HepG2 (cell line): ENCODE measurements at regions not wholly inside any gene's neighbourhood (a gene's known extent, or its start where the extent isn't known, plus 50 kb on each side); places are given as distances from the start of the nearest gene placed in this dataset.

Source experiments
- ATAC-seq: fragments of 200-7000 bp; cut with Tn5 transposase; 3 replicates; pipeline ENCODE4 v1.9.1; 2020; ENCODE audit warnings: mild to moderate bottlenecking, moderate library complexity
- BruUV-seq: library from RNA; stranded (reverse); fragments of 400-500 nt; replicated peaks from 2 replicates; lab custom pipeline; 2021; lab: Mats Ljungman, UMichigan
- CTCF ChIA-PET: fragments of 300-600 bp; formaldehyde crosslinking; extraction: SDS; loops from one replicate; lab custom pipeline; 2021; ENCODE audit warnings: low total read pairs, inconsistent platforms, low intra/inter-chr PET ratio; lab: Yijun Ruan, JAX
- POLR2A ChIA-PET: fragments of 350-600 bp; sonication (Branson Sonifier 250); formaldehyde crosslinking; loops from one replicate; lab custom pipeline; 2020; ENCODE audit warnings: antibody characterized with exemption, inconsistent platforms; lab: Yijun Ruan, JAX
- DNase-seq: peaks from one replicate; pipeline ENCODE4 v3.0.0-alpha.2; 2015; ENCODE audit warnings: low spot score
- FAIRE-seq: peaks from 3 replicates; lab custom pipeline; 2011; peaks lifted over from hg19 to GRCh38; lab: Jason Lieb, UNC
- H2AFZ ChIP-seq: one replicate; pipeline ENCODE4 v1.6.1; 2011; ENCODE audit warnings: low read length, inconsistent platforms
- H3K27ac ChIP-seq: fragments of 300-600 bp; 3 replicates; pipeline ENCODE4 v1.8.0; 2011; ENCODE audit warnings: mixed run types, mild to moderate bottlenecking, mixed read lengths, low read length, inconsistent platforms; ENCODE audit not compliant: insufficient read depth; ENCODE audit errors: extremely low read length
- H3K27me3 ChIP-seq, 2 experiments: fragments of 200-600 bp in 1 of 2; 2 replicates in 1 of 2; 3 replicates in 1 of 2; pipeline versions ENCODE4 v1.6.0 to v1.8.0; 2011; ENCODE audit warnings: low read length in 2 of 2, mild to moderate bottlenecking in 2 of 2, moderate library complexity in 2 of 2, inconsistent platforms in 1 of 2; ENCODE audit not compliant: insufficient read depth in 2 of 2, control insufficient read depth in 1 of 2
- H3K36me3 ChIP-seq, 2 experiments: fragments of 200-600 bp in 1 of 2; replicated peaks in 1 of 2; 2 replicates in 1 of 2; 3 replicates in 1 of 2; pipeline versions ENCODE4 v1.5.1 to v1.8.0; 2011; ENCODE audit warnings: low read length in 2 of 2, inconsistent platforms in 1 of 2; ENCODE audit not compliant: insufficient read depth in 2 of 2, control insufficient read depth in 1 of 2
- H3K4me1 ChIP-seq: 2 replicates; pipeline ENCODE4 v1.5.1; 2012; ENCODE audit warnings: low read length, inconsistent platforms; ENCODE audit not compliant: insufficient read depth
- H3K4me2 ChIP-seq: 2 replicates; pipeline ENCODE4 v1.6.0; 2011; ENCODE audit warnings: low read depth, low read length, inconsistent platforms
- H3K4me3 ChIP-seq, 3 experiments: fragments of 200-600 bp in 1 of 3; sonication (generic), shearing (Covaris generic) in 1 of 3; replicated peaks in 1 of 3; 2 replicates each; pipeline ENCODE4 v1.5.1; 2011 to 2016; ENCODE audit warnings: low read length in 3 of 3, inconsistent platforms in 2 of 3, low read depth in 2 of 3, mild to moderate bottlenecking in 2 of 3, control low read depth in 1 of 3, mixed read lengths in 1 of 3; ENCODE audit not compliant: insufficient read depth in 1 of 3
- H3K79me2 ChIP-seq: one replicate; pipeline ENCODE4 v1.6.1; 2011; ENCODE audit warnings: low read length, inconsistent platforms; ENCODE audit not compliant: insufficient read depth
- H3K9ac ChIP-seq: 2 replicates; pipeline ENCODE4 v1.6.0; 2011; ENCODE audit warnings: mild to moderate bottlenecking, low read depth, low read length, inconsistent platforms; ENCODE audit not compliant: insufficient read depth
- H3K9me3 ChIP-seq: 2 replicates; pipeline ENCODE4 v1.5.1; 2012; ENCODE audit warnings: mild to moderate bottlenecking, low read length
- H4K20me1 ChIP-seq: 2 replicates; pipeline ENCODE4 v1.6.0; 2011; ENCODE audit warnings: inconsistent platforms, mild to moderate bottlenecking, low read length, moderate library complexity; ENCODE audit not compliant: insufficient read depth
- ASH2L ChIP-seq: fragments of 300-600, 200-600 bp; sonication (generic); IDR thresholded peaks from 2 replicates; pipeline ENCODE4 v1.7.0; 2017; ENCODE audit warnings: low read depth, mild to moderate bottlenecking, moderate library complexity, mixed read lengths, low read length; ENCODE audit not compliant: insufficient read length
- BRD4 ChIP-seq: sonication (generic); formaldehyde crosslinking; IDR thresholded peaks from 2 replicates; pipeline ENCODE4 v1.4.0; 2020; ENCODE audit warnings: missing genetic modification reagents
- MAFF ChIP-seq: IDR thresholded peaks from 2 replicates; pipeline ENCODE4 v1.6.1; 2011; ENCODE audit warnings: low read depth, low read length, improper control_type of control experiment
- MEIS2 ChIP-seq: sonication (generic); formaldehyde crosslinking; IDR thresholded peaks from 2 replicates; pipeline ENCODE4 v1.9.0; 2021; ENCODE audit warnings: mild to moderate bottlenecking, missing genetic modification reagents
- SNAI1 ChIP-seq: sonication (generic); formaldehyde crosslinking; IDR thresholded peaks from 2 replicates; pipeline ENCODE4 v1.5.0; 2020; ENCODE audit warnings: mild to moderate bottlenecking, missing genetic modification reagents, borderline replicate concordance
- ZNF547 ChIP-seq: sonication (generic); formaldehyde crosslinking; IDR thresholded peaks from 2 replicates; pipeline ENCODE4 v1.5.1; 2020; ENCODE audit warnings: mild to moderate bottlenecking, missing genetic modification reagents
- ZNF780A ChIP-seq: sonication (generic); formaldehyde crosslinking; IDR thresholded peaks from 2 replicates; pipeline ENCODE4 v1.8.0; 2022; ENCODE audit warnings: mild to moderate bottlenecking, missing genetic modification reagents, moderate library complexity
- WGBS: methylation state at CpG from one replicate; pipeline ENCODE4 v1.1.6; 2017; ENCODE audit warnings: low lambda C conversion rate; 5-methylcytosine and 5-hydroxymethylcytosine counted together
- in situ Hi-C: cut with HindIII; loops from 2 replicates; pipeline ENCODE4 v1.10.0; 2017; ENCODE audit warnings: low pct_unique_long_range_greater_than_20kb; ENCODE audit not compliant: extremely low pct_ligation_motif_present
- intact Hi-C: fragments of 100-400 bp; cut with micrococcal nuclease; formaldehyde crosslinking; loops from one replicate; pipeline ENCODE4 v1.10.0; 2022; ENCODE audit not compliant: unreplicated experiment
- TF ChIP-seq, protein P1 (sequence below): sonication (generic); formaldehyde crosslinking; IDR thresholded peaks from 2 replicates; pipeline ENCODE4 v1.5.0; 2020; ENCODE audit warnings: mild to moderate bottlenecking, low read depth, missing genetic modification reagents, borderline replicate concordance
- TF ChIP-seq, protein P2 (sequence below), 2 experiments: sonication (generic) in 1 of 2; formaldehyde crosslinking in 1 of 2; IDR thresholded peaks; 2 replicates each; pipeline versions ENCODE4 v1.6.1 to v1.9.0; 2014 to 2022; ENCODE audit warnings: antibody characterized with exemption in 1 of 2, borderline replicate concordance in 1 of 2, inconsistent platforms in 1 of 2, low read depth in 1 of 2, missing genetic modification reagents in 1 of 2
- TF ChIP-seq, protein P3 (sequence below): sonication (generic); formaldehyde crosslinking; conservative IDR thresholded peaks from 2 replicates; pipeline ENCODE4 v1.8.0; 2022; ENCODE audit warnings: low read depth, missing genetic modification reagents
- TF ChIP-seq, protein P4 (sequence below): sonication (generic); formaldehyde crosslinking; IDR thresholded peaks from 2 replicates; pipeline ENCODE4 v1.4.0; 2020; ENCODE audit warnings: missing genetic modification reagents, borderline replicate concordance

DNA sequence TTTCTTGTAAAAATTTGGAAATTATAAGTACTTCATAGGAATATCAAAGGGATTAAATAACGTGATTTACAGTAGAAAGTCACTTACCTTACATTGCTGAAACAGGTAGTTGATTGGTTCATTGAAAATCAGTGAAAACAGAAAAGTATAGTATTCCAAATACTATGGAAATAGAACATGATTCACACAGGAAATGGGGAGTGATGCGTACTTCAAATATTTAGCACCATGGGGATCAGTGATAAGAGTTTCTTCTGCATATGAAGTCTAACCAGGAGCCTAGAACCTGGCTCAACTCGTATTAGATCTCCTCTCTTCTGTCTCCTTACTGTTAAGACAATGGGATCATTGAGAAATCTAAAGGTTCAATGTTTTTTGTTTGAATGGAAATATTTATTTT is 133.3 kb downstream of the FAM174A start:
- no peaks in the 10 kb centered on the region for H4K20me1 ChIP-seq
- no peaks in the 10 kb centered on the region for H3K79me2 ChIP-seq
- H3K4me1 ChIP-seq, result no peaks in the 10 kb centered on the region
- no peak overlapping the region for H3K4me3 ChIP-seq
- no TSS peak for BruUV-seq
- in situ Hi-C loops, result no loop called here
- FAIRE-seq (no peak), DNase-seq (no peak), ATAC-seq (no peak)
- no peaks in the 10 kb centered on the region for H3K27me3 ChIP-seq
- H3K9me3 ChIP-seq, result no peaks in the 10 kb centered on the region
- no peaks in the 10 kb centered on the region for H3K36me3 ChIP-seq
- intact Hi-C loops, result no loop called here
- POLR2A ChIA-PET, result no interaction called here
- no peak overlapping the region for H3K27ac ChIP-seq
- CTCF ChIA-PET, result no interaction called here
- WGBS, result 10% methylated on average over 3 of the region's 3 CpGs
- H3K4me2 ChIP-seq, result no peak overlapping the region
- H3K9ac ChIP-seq, result no peak overlapping the region
- H2AFZ ChIP-seq, result no peak overlapping the region
- TF ChIP-seq, protein P1, sequence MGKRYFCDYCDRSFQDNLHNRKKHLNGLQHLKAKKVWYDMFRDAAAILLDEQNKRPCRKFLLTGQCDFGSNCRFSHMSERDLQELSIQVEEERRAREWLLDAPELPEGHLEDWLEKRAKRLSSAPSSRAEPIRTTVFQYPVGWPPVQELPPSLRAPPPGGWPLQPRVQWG (CRISPR knock-in tag), result no peak
- TF ChIP-seq, protein P2, sequence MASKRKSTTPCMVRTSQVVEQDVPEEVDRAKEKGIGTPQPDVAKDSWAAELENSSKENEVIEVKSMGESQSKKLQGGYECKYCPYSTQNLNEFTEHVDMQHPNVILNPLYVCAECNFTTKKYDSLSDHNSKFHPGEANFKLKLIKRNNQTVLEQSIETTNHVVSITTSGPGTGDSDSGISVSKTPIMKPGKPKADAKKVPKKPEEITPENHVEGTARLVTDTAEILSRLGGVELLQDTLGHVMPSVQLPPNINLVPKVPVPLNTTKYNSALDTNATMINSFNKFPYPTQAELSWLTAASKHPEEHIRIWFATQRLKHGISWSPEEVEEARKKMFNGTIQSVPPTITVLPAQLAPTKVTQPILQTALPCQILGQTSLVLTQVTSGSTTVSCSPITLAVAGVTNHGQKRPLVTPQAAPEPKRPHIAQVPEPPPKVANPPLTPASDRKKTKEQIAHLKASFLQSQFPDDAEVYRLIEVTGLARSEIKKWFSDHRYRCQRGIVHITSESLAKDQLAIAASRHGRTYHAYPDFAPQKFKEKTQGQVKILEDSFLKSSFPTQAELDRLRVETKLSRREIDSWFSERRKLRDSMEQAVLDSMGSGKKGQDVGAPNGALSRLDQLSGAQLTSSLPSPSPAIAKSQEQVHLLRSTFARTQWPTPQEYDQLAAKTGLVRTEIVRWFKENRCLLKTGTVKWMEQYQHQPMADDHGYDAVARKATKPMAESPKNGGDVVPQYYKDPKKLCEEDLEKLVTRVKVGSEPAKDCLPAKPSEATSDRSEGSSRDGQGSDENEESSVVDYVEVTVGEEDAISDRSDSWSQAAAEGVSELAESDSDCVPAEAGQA (IDR thresholded peaks at IDR 0.05; ENCODE audit: low read depth), result no peak
- TF ChIP-seq, protein P2 (CRISPR knock-in tag; IDR thresholded peaks at IDR 0.05; ENCODE audit: borderline replicate concordance), result no peak
- TF ChIP-seq ZNF547 (no peak), MEIS2 (CRISPR knock-in tag) (no peak), SNAI1 (CRISPR knock-in tag) (no peak), ZNF780A (CRISPR knock-in tag) (no peak), MAFF (no peak), ASH2L (no peak), BRD4 (CRISPR knock-in tag) (no peak)
- TF ChIP-seq, protein P3, sequence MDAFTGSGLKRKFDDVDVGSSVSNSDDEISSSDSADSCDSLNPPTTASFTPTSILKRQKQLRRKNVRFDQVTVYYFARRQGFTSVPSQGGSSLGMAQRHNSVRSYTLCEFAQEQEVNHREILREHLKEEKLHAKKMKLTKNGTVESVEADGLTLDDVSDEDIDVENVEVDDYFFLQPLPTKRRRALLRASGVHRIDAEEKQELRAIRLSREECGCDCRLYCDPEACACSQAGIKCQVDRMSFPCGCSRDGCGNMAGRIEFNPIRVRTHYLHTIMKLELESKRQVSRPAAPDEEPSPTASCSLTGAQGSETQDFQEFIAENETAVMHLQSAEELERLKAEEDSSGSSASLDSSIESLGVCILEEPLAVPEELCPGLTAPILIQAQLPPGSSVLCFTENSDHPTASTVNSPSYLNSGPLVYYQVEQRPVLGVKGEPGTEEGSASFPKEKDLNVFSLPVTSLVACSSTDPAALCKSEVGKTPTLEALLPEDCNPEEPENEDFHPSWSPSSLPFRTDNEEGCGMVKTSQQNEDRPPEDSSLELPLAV, result no peak
- TF ChIP-seq, protein P4, sequence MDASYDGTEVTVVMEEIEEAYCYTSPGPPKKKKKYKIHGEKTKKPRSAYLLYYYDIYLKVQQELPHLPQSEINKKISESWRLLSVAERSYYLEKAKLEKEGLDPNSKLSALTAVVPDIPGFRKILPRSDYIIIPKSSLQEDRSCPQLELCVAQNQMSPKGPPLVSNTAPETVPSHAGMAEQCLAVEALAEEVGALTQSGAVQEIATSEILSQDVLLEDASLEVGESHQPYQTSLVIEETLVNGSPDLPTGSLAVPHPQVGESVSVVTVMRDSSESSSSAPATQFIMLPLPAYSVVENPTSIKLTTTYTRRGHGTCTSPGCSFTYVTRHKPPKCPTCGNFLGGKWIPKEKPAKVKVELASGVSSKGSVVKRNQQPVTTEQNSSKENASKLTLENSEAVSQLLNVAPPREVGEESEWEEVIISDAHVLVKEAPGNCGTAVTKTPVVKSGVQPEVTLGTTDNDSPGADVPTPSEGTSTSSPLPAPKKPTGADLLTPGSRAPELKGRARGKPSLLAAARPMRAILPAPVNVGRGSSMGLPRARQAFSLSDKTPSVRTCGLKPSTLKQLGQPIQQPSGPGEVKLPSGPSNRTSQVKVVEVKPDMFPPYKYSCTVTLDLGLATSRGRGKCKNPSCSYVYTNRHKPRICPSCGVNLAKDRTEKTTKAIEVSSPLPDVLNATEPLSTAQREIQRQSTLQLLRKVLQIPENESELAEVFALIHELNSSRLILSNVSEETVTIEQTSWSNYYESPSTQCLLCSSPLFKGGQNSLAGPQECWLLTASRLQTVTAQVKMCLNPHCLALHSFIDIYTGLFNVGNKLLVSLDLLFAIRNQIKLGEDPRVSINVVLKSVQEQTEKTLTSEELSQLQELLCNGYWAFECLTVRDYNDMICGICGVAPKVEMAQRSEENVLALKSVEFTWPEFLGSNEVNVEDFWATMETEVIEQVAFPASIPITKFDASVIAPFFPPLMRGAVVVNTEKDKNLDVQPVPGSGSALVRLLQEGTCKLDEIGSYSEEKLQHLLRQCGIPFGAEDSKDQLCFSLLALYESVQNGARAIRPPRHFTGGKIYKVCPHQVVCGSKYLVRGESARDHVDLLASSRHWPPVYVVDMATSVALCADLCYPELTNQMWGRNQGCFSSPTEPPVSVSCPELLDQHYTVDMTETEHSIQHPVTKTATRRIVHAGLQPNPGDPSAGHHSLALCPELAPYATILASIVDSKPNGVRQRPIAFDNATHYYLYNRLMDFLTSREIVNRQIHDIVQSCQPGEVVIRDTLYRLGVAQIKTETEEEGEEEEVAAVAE, result no peak
